Activated CD4-positive, CD25-positive, alpha-beta regulatory T cell treated with anti-CD3 and anti-CD28 coated beads, Interleukin-2, amount 50 U/mL, for 72 hours (primary cell): ENCODE measurements at regions not wholly inside any gene's neighbourhood (a gene's known extent, or its start where the extent isn't known, plus 50 kb on each side); places are given as distances from the start of the nearest gene placed in this dataset.

Experiments used
- DNase-seq: peaks from one replicate; pipeline ENCODE4 v3.0.0; 2021

GRCh38 chr13:30026093-30026492 is 175.7 kb upstream of the UBL3 start:
- DNase-seq: no peak

- DNase-seq: no peak
Measured at GRCh38 chr13:30025351-30025750, 174.9 kb upstream of the UBL3 start.

DNA sequence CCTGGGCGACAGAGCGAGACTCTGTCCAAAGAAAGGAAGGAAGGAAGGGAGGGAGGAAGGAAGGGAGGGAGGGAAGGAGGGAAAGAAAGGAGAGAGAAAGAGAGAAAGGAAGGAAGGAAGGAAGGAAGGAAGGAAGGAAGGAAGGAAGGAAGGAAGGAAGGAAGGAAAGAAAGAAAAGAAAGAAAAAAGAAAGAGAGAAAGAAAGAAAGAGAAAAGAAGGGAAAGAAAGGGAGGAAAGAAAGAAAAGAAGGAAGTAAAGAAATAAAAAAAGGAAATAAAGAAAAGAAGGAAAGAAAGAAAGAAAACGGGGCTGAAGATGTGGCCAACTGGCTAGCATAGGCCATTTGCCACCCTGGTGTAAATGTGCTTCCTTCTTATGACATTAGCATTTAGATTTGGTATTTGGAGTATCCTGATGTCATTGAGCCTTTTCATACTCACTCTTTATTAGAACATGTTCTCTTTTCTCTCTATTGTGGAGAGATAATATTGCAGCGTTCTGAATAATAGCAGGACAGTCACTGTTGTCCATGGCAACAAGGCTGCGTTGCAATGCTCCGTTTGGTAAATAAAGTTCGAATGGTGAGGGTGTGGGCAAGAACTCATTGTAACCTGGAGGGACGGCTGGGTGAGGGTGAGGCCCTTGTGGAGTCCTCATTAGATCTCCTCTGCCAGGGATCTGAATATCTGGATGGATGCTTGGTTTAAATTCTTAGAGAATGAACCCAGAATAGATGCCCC is 173.9 kb upstream of the UBL3 start:
- DNase-seq: no peak

DNA sequence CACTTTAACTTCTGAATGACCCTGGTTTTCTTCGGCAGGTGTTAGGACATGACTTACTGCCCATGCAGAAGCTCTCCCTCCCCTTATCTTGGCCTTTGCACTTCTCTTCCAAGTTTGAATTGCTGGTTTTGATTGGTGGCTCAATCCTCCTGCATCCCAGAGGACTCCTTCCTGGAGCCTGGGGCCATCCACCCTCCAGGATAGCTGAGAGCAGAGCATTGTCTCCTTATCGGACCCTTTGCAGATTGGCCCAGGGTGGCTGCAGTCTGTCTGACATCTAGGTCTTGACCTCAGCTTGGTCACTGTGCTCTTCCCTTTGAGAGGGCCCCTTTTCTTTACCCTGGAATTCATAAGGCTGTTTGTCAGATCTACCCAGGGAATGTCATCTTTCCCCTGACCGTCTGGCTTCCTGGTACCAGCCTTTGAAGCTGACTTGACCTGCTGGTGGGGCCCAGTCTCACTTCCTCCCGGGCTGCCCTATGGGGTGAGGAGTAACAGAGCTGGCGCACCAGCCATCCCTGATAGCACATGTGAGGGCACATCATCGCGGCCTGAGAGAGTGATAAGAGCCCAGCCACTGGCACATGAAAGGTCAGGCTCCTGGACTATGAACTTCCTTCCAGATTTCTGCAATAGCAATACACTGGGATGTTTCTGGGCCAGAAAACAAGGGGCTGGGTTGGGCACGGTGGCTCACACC is 172.9 kb upstream of the UBL3 start:
- DNase-seq: no peak

DNA sequence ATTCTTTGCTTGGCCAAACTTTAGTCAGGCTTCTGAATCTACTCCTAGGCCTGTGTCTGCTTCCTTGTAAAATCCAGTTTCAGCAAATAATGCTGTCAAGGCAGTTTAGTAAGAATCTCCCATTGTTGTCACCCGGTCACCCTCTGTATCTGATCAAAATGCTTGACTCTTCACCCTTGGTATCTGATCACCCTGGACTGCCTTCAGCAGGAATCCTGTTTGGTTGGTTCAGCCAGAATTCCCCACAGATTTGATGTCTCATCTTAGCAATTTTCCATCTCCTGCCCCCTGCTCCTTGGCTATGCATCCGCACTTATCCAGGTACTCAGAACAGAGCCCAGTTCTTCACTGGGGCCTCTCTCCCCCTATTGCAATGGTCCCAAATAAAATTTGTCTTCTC is 172.4 kb upstream of the UBL3 start:
- no peak for DNase-seq

DNA sequence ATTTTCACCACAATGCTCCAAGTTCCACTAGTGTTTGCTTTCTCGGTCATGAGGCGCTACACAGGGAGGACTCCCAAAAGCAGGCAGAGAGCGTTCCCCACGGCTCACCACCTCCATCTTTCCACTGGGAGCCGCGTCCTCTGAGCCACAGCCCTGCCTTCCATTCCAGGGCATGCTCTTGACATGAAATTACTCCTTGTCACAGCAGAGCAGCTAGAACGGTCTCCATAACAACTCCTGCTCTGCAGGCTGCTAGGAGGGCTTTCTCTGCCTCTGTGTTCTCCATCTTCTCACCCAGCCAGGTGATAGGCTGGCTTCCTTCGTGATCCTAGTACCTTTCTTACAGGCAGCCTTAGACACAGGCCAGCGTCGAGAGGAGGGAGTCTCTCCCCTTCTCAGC is 171.8 kb upstream of the UBL3 start:
- no peak for DNase-seq

DNA sequence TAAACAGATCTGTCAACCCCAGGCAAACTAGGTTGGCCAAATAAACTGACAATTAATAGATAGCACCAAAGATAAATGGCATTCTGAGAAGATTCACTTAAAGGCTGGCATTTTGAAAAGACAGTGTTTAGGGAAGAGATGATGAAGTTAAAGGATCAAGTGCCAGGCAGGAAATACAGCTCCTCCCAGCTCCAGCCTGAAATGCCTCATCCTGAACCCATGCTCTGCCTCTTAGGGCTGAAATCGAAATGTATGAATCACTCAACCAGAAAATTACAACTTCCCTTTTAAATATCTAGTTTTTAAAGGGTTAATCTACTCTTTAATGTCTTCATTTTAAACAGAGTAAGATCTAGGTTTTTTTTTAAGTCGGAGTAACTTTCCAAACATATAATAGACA is 171.2 kb upstream of the UBL3 start:
- DNase-seq: no peak

GRCh38 chr13:30020726-30021312 is 170.4 kb upstream of the UBL3 start:
- DNase-seq: no peak

- no peak for DNase-seq
Measured at GRCh38 chr13:30019648-30020626, 169.5 kb upstream of the UBL3 start.

DNA sequence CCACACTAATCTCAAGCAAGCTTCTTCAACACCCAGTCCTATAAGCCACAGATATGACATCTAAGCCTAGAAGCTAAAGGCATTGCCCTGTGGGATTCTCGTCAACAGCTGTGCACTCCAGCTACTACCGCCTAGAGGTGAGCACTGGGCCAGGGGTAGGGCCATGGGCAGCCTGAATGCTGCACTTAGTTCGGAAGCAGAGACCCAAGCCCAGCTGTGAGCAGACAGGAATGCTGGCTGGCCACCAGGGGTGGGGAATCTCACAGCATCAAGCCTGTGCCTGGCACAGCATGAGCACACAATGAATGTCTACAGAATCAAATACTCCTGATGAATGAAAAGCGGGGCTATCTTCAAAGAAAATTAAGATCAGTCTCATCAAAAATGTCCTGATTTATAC is 167.5 kb upstream of the UBL3 start:
- no peak for DNase-seq

DNA sequence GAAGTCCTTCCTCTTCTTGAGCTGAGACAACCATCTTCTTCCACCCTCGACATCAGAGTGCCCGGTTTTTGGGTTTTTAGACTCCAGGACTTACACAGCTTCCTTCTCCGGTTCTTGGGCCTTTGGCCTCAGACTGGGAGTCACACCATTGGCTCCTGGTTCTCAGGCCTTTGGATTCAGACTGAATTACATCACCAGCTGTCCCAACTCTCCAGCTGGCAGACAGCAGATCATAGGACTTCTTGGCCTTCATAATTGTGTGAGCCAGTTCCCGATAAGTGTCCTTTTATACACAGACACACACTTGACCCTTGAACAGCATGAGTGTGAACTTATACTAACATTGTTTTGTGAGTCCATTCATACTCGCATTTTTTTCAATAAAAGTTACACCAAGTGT is 166.0 kb upstream of the UBL3 start:
- no peak for DNase-seq

- DNase-seq: no peak
Measured at GRCh38 chr13:30009411-30009810, 159.0 kb upstream of the UBL3 start.

DNA sequence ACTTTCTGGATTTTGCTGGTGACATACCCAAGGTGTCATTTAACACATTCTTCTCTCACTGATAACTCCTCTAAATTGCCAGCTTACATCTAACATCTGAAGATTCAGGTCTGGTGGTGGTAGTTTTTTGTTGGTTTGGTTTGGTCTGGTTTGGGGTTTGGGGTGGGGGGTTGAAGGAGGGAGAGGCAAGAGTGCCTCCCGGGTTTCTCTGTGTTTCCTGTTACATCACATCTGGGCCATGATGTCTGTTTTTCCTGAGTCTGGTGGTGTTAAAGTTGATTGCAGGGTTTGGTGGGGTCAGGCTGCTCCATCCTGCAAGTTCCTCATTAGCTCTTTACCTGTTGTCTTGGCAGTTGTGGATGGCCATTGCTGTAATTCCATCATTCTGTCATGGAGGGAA is 155.8 kb upstream of the UBL3 start:
- no peak for DNase-seq

DNA sequence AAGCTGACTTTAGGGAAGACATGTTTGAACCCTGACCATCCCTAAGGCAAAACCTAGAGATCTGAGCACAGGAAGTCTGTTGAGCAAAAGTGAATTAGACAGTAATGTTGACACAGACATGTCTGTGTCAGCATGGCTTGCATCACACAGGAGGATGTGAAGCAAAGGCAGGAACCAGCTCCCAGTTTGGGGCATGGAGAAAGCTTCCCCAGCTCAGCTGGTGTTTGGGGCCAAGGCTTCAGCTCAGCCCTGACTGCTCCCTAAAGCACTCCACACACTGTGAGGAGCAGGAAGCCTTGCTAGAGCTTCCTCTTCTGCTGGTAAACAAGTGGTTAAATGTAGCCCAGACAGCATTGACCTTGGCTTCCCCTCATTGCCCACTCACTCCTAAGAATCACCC is 153.8 kb upstream of the UBL3 start:
- DNase-seq: no peak

GRCh38 chr13:30002577-30002976 is 152.2 kb upstream of the UBL3 start:
- no peak for DNase-seq

DNA sequence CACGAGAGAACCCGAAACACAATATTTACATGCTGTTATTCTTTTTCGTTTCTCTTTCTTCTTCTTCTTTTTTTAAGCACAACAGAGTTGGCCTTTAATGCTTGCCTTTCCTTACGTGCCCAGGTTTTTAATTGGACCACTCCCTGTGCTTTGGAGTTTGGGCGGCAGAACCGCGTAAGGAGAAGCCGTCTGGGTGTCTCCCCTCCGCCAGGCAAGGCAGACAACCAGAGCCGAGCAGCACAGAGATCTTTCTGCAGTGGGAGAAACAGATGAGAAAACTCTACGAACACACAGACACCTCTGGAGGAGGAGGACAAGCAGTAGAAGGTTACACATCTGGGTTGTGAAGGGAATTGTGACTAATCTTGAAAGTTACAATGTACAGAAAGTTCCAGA is 150.0 kb upstream of the UBL3 start:
- DNase-seq: no peak

- no peak for DNase-seq
Measured at GRCh38 chr13:29999492-30000369, 149.3 kb upstream of the UBL3 start.

DNA sequence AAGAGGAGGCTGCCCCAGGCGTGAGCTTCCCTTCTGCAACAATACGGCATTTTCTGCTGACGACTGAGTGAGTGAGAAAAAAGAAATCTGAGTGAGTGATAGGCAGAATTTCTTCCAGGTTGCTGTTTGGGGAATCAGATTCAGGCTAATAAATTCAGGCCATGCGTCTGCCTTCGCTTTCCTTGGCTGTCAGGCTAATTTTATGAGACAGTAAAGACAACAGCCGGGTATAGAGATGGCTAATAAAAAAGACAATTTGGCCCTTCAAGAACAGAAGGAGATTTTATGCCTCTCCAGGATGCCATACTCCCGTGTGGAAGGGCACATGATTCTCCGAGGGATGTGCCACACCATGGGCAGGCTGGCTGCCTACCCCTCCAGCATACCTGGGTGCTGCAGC is 145.9 kb upstream of the UBL3 start:
- no peak for DNase-seq

GRCh38 chr13:29994911-29995595 is 144.6 kb upstream of the UBL3 start:
- DNase-seq: no peak

- DNase-seq: no peak
Measured at GRCh38 chr13:29993716-29994488, 143.5 kb upstream of the UBL3 start.

DNA sequence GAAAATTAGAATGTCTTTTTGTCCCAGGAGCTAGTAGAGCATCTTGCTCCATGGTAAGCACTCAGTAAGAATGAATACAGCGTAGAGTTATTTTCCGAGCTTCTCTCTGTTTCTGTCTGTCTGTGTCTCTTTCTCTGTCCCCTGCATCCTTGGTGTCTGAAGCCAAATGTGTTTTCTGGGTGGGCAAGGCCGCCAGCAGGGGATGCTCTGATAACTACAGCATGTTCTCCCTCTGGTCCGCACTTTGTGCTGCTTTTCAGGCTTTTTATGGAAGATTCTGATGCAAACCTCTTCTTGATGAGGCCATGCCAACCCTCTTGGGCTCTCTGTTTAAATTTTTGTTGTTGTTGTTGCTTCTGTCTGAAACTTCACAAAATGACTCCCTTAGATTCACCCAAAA is 142.8 kb upstream of the UBL3 start:
- DNase-seq: no peak
